Stimulated activated CD4-positive, alpha-beta T cell treated with anti-CD3 and anti-CD28 coated beads, TNF-alpha, amount 100 ng/mL, for 4 hours (primary cell): ENCODE measurements at regions not wholly inside any gene's neighbourhood (a gene's known extent, or its start where the extent isn't known, plus 50 kb on each side); places are given as distances from the start of the nearest gene placed in this dataset.

ENCODE experiments used
- DNase-seq, 3 experiments: peaks; one replicate each; pipeline ENCODE4 v3.0.0-alpha.2; 2020; ENCODE audit warnings: low read depth in 3 of 3

DNA sequence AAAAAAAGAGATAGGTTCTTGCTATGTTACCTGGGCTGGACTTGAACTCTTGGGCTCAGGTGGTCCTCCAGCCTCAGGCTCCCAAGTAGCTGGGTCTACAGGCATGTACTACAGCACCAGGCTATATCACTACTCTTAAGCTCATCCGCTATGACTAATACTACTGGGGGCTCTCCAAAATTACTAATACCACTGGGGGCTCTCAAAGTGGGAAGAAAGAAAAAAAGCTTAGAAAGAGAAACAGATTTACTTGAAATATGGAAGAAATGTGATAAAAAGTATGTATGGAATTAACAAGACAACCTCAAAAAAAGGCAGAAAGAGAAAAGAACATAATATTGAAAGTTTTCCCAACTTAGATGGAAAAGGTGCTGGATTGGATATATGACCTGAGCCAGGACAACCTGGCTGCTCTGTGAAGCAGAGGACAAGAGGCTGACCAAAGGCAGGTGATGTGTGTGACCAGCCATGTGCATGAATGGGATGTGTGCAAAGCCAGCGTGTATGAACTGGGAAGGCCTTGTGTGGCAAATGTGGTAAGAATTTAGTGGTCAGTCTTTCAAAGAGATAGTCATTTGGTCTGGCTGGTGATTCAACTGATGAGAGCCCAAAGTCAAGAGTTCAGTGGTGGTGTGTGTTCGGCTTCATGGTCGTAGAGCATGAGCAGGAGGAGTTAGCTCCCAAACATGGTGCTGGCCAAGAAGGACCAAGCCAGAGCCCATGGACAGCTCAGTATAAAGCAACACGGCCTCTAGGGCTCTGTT, 232.4 kb upstream of the KLF14 start:
- no peak for DNase-seq

DNA sequence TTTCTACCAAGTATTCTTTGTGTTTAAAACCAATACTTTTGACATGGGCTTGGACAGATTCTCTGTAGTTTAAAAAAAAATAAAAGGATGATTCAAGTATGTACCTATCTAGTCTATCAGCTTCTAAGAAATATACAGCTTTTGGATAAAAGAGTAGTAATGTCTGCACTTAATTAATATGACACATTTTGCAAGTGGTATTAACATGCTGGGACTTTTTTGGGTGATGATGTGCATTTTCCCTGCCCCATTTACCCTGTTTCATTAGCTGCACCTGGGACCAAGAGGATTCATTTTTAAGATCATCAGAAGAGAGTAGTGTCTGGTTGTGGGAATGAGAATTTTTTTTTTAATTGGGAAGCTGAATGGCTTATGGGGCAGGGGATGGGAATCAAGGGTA, 236.2 kb upstream of the KLF14 start:
- no peak for DNase-seq

DNA sequence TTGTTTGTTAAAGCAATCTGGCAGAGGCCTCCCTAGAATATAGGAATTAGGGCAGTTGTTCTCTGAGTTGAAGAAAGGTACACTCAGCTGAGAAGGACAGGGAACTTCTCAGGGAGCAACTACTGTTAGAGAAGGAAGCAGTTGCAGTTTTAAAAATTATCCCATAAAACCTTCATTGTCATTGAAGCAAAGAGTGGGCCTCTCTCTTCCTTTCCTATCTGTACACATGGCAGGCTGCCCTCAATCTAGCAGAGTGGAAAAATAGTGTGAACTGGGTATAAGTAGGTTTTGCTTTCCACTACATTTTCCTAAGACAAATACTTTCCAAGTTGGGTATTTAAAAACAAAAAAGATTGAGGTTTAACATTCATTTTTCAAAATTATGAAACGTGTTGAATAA, 236.7 kb upstream of the KLF14 start:
- DNase-seq = no peak

DNA sequence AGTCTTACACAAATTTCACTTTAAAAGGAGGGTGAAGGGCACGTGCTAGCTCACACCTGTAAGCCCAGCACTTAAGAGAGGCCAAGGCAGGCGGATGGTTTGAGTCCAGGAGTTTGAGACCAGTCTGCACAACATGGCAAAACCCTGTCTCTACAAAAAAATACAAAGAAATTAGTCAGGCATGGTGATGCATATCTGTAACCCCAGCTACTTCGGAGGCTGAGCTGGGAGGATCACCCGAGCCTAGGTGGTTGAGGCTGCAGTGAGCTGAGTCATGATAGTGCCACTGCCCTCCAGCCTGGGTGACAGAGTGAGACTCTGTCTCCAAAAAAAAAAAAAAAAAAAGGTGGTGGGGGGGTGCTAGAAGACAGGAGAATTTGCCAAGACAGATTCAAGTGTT, 237.3 kb upstream of the KLF14 start:
- DNase-seq = peak in 2 of 3 experiments; percentile 49 to 56

DNA sequence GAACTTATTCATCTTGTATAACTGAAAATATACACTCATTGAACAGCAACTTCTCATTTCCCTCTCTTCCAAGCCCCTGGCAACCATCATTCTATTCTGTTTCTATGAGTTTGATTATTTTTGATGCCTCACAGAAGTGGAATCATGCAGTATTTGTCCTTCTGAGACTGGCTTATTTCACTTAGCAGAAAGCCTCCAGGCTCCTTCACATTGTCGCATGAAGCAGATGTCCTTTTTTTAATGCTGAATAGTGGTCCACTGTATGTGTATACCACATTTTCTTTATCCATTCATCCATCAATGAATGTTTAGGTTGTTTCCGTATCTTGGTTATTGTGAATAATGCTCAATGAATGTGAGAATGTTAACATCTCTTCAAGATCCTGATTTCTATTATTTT, 238.2 kb upstream of the KLF14 start:
- no peak for DNase-seq

DNA sequence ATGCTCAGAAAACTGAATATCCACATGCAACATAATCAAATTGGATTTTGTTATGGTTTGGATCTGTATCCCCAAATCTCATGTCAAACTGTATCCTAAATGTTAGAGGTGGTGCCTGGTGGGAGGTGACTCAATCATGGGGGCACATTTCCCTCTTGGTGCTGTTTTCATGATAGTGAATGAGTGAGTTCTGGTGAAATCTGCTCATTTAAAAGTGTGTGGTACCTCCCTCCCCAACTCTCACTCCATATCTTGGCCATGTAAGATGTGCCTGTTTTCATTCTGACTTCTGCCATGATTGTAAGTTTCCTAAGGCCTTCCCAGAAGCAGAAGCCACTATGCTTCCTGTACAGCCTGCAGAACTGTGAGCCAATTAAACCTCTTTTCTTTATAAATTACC, 239.6 kb upstream of the KLF14 start:
- no peak for DNase-seq

DNA sequence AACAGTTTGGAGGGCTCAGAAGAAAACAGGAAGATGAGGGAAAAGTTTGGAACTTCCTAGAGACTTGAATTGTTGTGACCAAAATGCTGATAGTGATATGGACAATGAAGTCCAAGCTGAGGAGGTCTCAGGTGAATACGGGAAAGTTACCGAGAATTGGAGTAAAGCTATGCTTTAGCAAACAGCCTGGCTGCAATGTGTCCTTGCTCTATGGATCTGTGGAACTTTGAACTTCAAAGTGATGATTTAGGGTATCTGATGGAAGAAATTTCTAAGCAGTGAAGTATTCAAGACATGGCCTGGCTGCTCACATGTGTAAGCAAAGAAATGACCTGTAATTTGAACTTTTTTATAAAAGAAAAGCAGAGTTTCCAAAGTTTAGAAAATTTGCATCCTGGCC, 240.2 kb upstream of the KLF14 start:
- DNase-seq = no peak

DNA sequence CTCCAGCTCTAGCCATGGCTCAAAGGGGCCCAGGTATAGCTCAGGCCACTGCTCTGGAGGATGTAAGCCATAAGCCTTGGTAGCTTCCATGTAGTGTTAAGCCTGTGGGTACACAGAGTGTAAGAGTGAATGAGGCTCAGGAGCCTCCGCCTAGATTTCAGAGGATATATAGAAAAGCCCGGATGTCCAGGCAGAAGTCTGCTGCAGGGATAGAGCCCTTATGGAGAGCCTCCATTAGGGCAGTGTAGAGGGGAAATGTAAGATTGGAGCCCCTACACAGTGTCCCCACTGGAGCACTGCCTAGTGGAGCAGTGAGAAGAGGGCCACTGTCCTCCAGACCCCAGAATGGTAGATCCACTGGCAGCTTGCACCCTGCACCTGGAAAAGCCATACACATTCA, 240.8 kb upstream of the KLF14 start:
- DNase-seq = no peak

DNA sequence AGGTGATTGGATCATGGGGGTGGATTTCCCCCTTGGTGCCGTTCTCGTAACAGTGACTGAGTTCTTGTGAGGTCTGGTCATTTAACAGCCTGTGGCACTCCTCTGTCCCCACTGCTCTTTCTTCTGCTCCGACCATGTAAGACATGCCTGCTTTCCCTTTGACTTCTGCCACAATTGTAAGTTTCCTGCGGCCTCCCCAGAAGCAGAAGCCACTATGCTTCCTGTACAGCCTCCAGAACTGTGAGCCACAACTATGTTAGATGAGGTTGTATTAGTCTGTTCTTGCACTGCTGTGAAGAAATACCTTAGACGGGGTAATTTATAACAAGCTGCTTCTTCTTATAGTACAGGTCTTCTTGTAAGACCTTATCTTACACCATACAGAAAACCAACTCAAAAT, 241.7 kb upstream of the KLF14 start:
- no peak for DNase-seq

DNA sequence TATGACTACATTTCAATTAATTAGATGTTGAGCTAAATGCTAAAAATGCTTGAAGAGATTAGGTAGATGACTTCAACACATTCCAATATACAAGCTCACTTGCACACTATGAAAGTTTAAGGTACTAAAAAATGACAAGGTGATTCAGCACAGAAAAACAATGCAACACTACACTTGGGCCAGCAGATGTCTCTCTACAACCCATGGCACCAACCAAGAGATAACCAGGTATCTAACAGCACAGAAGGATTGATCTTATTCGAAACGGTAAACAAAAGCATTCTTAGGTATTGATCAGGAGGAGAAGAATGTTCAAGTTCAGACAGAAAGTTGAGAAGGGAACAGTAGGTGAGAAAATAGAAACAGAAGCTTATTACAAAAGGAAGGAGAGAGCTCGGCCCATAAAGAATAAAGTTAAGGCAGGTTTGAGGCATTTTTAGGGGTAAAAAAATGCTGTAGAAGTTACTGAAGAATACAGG, 248.2 kb upstream of the KLF14 start:
- DNase-seq = no peak

DNA sequence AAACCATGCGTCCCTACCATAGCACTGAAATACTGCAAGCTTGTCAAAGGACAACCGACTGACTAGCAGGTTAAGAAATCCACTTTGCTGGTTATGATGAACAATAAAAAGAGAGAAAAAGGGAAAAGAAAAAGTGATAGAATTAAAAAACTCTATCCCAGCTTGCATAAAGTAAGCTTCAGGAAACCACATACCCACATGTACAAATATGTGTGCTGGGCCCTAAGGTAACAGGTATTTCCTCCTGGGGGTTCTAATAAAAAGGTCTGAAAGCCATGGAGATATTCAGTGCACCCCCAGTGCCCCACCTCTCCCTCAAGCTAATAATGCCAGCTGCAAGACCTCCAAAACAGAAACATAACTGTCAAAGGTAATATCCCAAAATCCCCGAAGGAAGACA, 248.6 kb upstream of the KLF14 start:
- DNase-seq = no peak

DNA sequence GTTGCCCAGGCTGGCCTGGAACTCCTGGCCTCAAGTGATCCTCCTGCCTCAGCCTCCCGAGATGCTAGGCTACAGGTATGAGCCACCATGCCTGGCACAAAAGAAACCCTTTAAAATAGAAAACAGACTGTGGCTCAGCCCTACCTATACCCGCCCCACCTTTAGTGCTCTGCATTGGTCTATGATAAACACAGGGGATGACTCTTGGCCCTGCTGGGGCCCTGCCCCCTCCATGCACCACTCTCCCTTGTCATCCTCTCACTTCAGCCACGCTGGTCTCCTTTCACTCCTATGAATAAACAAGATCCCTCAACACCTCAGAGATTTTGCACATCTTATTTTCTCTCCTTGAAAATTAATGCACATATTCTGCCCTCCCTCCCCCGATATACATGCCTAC, 251.4 kb upstream of the KLF14 start:
- DNase-seq = no peak

DNA sequence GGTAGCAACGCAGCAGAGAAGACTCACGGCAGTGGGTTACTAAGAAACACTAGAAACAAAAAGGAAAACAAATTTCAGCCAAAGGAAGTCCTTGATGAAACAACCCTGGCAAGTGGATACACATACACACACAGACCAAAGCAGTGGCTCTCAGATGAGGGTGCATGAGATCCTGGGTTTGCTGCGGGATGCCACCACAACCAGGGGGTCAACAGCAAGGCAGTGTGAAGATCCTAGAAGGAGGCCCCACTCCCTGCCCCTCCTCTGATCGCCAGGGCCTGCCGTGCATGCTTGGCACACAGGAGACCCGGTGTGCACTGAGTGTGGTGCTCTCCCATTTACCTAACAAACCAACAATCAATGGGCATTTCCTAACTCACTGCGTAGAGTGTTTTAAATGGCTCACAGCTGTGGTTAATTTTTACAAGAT, 252.3 kb upstream of the KLF14 start:
- DNase-seq = no peak

DNA sequence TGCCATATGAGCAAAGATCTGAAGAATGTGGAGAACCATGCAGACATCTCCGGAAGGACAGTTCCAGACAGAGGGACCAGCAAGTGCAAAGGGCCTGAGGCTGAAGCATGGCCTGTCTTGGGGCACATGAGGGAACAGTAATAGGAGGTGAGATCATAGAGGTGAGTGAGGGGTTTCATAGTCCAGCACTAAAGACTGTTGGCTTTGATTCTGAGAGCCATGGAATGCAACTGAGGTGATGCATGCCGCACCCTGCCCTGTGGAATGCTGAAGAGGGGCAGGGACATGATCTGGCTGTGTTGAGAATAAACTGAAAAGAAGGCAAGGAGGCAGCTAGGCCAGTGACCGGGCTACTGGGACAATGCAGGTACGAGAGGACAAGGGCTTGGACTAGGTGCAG, 253.1 kb upstream of the KLF14 start:
- no peak for DNase-seq

DNA sequence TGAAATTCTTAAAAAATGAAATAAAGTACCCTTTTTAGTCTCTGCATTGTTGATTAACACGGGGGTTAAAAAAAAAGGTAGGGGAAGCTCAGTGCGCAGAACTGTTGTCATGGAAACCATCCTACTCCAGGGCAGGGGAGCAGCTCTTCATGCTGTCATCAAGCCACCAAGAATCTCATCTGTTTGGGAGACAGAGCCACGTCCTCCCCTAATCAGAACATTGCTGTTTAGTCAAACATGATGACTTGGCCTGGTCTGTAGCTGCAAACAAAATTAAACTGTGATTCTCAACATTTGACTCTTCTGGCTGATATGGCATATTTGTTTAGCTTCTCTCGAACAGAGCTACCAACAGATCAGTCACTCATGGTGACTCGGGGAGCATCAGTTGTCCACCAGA, 254.4 kb upstream of the KLF14 start:
- no peak for DNase-seq

DNA sequence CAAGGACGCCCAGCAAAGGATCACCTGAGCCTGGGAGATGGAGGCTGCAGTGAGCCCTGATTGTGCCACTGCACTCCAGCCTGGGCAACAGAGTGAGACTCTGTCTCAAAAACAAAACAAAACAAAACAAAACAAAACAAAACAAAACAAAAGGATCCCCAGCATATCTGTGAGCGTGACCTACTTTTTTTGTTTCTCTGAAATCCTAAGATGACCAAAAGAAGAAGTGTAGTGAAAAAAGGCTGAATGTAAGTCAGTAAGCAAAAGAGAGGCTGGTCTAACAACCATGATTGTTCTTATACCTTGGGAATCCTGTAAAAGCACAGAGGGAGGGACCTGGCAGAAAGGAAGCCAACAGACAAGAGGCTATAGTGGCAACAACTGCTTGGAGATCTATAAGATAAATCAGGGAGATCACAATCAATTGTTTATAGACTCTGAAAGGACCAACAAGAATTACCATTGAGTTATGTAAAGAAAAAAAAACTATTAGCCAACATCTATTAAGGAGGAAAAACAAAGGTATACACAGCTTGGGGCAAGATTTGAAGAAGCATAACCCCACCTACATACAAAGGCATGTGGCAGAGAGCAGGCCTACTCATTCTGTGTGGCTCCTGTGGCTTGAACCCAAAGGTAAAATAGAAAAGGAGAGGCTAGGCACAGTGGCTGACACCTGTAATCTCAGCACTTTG, 255.2 kb upstream of the KLF14 start:
- DNase-seq = no peak

DNA sequence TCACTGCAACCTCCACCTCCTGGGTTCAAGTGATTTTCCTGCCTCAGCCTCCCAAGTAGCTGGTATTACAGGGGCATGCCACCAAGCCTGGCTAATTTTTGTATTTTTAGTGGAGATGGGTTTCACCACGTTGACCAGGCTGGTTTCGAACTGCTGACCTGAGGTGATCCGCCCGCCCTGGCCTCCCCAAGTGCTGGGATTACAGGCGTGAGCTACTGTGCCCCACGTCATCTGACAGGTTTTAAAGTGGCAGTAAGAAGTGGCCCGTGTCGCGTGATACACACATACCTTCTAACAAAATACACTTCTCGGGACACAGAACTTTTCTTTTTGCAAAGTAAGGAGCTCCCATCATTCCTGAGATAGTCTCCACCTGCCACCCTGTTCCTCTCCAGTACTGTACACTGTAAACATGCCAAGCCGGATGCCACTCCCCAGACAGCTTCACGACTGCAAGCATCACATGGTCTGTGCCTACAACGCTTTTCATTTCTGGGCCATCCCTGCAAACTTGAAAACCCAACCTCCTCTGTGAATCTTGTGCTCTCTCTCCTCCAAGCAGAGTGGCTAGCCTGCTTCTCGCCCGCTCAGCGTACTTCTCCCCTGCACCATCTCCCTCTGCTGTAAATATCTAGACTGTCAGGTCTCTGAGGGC, 256.3 kb upstream of the KLF14 start:
- DNase-seq = no peak

DNA sequence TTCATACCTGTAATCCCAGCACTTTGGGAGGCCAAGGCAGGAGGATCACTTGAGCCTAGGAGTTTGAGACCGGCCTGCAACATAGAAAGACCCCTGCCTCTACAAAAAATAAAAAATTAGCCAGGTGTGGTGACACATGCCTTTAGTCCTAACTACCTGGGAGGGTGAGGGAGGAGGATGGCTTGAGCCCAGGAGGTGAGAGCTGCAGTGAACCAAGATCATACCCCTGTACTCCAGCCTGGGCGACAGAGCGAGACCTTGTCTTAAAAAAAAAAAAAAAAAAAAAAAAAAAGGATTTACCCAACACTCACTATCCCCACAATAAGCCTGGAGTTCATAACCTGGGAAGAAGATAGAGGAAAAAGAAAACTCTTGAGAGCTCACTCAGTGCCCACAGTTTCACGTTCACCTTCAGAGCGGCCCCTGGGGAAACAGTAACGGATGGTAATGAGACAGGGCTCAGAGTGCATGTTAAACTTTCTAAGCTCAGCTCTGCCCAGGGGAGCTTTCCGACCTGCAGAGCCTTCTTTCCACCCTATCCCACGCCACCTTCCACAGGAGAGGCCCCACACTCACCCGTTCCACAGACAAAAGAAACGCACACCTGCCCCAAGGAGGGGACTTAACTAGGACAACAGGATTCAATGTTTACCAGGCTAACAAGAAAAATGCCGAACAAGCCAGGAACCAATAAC, 259.8 kb upstream of the KLF14 start:
- DNase-seq = no peak

DNA sequence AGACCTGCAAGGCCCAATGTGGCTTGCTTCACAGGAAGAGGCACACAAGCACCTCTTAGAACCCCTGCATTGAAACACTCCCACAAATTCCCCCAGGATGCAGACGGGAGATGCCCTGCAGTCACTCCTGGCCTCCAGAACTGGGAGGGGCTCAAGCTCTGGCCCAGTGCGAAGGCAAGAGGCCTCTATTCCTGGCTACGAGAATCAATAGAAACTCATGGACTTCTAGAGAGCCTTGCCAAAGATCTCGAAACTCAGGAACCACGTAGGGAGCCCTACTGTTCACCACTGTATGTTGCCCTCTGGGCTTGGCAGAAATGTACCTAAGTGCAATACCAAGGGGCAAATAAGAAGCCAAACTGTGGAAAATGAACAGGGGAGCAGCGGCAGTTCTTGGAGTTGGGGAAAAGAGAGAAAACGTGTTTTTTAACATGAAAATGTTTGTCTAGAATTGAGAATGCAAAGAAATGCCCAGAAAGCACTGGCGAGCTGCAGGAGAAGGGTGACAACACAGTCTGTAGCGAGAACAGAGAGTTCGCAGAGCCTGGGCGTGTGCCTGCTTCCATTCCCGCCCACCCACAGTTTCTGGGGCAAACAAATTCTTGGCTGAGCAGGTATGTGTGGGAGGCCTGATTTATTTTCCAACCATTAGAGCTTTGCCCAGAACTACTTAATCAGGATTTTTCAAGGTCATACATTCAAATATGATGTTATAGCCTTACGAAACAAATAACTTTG, 260.5 kb upstream of the KLF14 start:
- DNase-seq = no peak

DNA sequence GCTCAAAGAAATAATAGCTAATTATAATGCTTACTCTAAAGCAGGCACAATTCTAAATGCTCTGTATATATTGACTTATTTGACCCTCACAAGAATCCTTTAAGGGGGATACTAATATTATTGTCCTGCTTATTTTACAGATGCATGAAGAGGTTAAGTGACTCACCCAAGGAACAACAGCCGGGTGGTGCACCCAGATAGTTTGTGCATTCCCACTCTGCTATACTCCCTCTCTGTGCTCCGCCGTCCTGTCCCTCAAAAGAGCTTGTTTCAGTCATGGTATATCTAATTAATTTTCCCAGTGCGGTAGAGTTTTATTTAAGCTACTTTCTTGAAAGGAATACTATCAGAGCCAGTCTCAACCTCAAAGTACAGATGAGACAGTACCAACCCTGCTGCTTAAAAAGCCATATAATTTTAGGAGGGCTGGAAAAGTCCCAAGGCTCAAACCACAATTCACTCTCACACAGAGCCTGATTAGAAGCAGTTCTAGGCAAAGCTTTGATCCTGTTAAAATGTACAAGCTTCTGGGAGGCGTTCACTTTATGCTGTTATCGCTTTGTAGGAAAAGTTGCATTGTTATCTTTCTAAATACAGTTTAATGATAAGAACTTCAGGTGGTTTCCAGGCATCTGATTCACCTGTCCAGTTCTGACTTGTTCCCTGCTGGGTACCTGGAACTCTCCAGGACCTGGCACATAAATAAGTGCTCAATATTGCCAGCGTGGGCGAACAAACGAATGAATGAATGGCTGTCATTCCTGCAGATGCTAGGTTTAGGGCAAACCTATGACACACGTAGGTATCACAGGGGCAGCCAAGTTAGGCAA, 261.5 kb upstream of the KLF14 start:
- DNase-seq = no peak
